Pulmonary artery endothelial cell (primary cell): ENCODE measurements at regions not wholly inside any gene's neighbourhood (a gene's known extent, or its start where the extent isn't known, plus 50 kb on each side); places are given as distances from the start of the nearest gene placed in this dataset.
A peak's percentile ranks its signal among the peaks of the same experiment; 100 is the strongest.
"Not testable (repeated sequence)": the region's sequence is repeated elsewhere in the genome, so short reads cannot be mapped to it uniquely, and the experiment has no call there.

Source experiments
- DNase-seq: peaks from one replicate; pipeline ENCODE4 v3.0.0-alpha.2; 2011; ENCODE audit warnings: low read depth, low spot score

- DNase-seq = no peak
Observed at GRCh38 chr2:234565842-234566619, 69.2 kb upstream of the ARL4C start.

- no peak for DNase-seq
Observed at GRCh38 chr2:234565201-234565600, 68.3 kb upstream of the ARL4C start.

GRCh38 chr2:234564699-234565098, 67.8 kb upstream of the ARL4C start:
- DNase-seq = no peak

- DNase-seq = no peak
Observed at GRCh38 chr2:234559609-234560008, 62.7 kb upstream of the ARL4C start.

GRCh38 chr2:234558642-234559041, 61.8 kb upstream of the ARL4C start:
- no peak for DNase-seq

GRCh38 chr2:234556848-234557573, 60.1 kb upstream of the ARL4C start:
- DNase-seq = no peak

- no peak for DNase-seq
Observed at GRCh38 chr2:234555616-234556249, 58.9 kb upstream of the ARL4C start.

- no peak for DNase-seq
Observed at GRCh38 chr2:234555161-234555560, 58.3 kb upstream of the ARL4C start.

GRCh38 chr2:234553223-234553622, 56.3 kb upstream of the ARL4C start:
- DNase-seq = not testable (repeated sequence)

- peak; percentile 26 for DNase-seq
Observed at GRCh38 chr2:234550511-234551107, 53.7 kb upstream of the ARL4C start.

- DNase-seq = no peak
Observed at GRCh38 chr2:234550056-234550455, 53.2 kb upstream of the ARL4C start.

GRCh38 chr2:234548695-234549420, 52.0 kb upstream of the ARL4C start:
- no peak for DNase-seq

- no peak for DNase-seq
Observed at GRCh38 chr2:234546770-234547169, 49.9 kb upstream of the ARL4C start.
